Stomach (tissue), 4 donors: ENCODE measurements at regions not wholly inside any gene's neighbourhood (a gene's known extent, or its start where the extent isn't known, plus 50 kb on each side); places are given as distances from the start of the nearest gene placed in this dataset.
"Not testable (repeated sequence)": the region's sequence is repeated elsewhere in the genome, so short reads cannot be mapped to it uniquely, and the experiment has no call there.

Source experiments
- POLR2A ChIP-seq, 4 donors: fragments of 450-650 bp; IDR thresholded peaks; one replicate each; pipeline ENCODE4 v1.6.1; 2016; ENCODE audit warnings: antibody characterized with exemption in 4 of 4, control low read depth in 2 of 4, mild to moderate bottlenecking in 1 of 4, moderate library complexity in 1 of 4
- TF ChIP-seq, protein P1 (sequence below), 7 experiments: fragments of 450-650 bp in 4 of 7; fragments of 200-600 bp in 3 of 7; sonication (generic) in 3 of 7; IDR thresholded peaks; one replicate each; pipeline ENCODE4 v1.5.1; 2016 to 2019; ENCODE audit warnings: antibody characterized with exemption in 7 of 7, control low read depth in 2 of 7, mild to moderate bottlenecking in 1 of 7

DNA sequence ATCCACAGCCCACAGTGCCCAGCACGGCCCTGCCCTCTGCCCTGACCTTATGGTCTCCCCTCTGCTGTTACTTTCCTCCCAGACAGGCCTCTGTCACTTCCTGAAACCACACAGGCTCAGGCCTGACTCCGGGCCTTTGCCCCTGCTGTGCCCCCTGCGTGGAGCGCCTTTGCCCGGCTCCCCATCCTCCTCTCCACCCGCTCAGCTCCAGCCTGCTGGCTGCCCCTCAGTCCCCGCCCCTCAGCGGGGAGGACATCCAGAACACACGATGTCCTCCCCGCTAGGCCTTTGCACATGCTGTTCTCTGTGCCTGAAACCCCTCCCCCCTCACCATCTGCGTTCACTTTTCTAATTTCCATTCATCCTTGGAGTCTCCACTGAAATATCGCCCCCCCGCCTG is 341.9 kb upstream of the SULF2 start:
- not testable (repeated sequence) for TF ChIP-seq POLR2A (IDR thresholded peaks at IDR 0.05)
- TF ChIP-seq, protein P1, sequence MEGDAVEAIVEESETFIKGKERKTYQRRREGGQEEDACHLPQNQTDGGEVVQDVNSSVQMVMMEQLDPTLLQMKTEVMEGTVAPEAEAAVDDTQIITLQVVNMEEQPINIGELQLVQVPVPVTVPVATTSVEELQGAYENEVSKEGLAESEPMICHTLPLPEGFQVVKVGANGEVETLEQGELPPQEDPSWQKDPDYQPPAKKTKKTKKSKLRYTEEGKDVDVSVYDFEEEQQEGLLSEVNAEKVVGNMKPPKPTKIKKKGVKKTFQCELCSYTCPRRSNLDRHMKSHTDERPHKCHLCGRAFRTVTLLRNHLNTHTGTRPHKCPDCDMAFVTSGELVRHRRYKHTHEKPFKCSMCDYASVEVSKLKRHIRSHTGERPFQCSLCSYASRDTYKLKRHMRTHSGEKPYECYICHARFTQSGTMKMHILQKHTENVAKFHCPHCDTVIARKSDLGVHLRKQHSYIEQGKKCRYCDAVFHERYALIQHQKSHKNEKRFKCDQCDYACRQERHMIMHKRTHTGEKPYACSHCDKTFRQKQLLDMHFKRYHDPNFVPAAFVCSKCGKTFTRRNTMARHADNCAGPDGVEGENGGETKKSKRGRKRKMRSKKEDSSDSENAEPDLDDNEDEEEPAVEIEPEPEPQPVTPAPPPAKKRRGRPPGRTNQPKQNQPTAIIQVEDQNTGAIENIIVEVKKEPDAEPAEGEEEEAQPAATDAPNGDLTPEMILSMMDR (IDR thresholded peaks at IDR 0.05) = not testable (repeated sequence)
